Dedifferentiated amniotic fluid mesenchymal stem cell (primary cell): ENCODE measurements at regions not wholly inside any gene's neighbourhood (a gene's known extent, or its start where the extent isn't known, plus 50 kb on each side); places are given as distances from the start of the nearest gene placed in this dataset.

Source experiments
- DNase-seq: peaks from one replicate; pipeline ENCODE4 v3.0.0-alpha.2; 2016; ENCODE audit errors: extremely low spot score

DNA sequence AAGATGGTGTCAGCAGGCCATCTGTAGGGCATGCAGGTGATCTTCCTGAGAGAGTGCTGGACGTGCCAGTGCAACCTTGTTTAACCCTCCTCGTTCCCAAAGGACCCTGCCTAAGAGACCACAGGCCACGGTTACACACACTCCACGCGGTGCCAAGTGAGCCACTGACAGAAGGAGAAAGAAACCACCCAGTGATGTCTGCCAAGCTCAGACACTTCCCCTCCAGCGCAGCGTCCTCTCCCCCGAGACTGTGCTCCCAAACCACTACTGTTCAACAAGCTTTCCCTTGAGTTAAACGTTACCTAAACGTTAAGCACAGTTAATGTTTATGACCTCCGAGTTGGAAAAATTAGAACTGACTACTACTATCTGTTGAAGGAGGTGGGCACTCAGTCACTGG is 119.1 kb upstream of the NCK2 start:
- DNase-seq: no peak

DNA sequence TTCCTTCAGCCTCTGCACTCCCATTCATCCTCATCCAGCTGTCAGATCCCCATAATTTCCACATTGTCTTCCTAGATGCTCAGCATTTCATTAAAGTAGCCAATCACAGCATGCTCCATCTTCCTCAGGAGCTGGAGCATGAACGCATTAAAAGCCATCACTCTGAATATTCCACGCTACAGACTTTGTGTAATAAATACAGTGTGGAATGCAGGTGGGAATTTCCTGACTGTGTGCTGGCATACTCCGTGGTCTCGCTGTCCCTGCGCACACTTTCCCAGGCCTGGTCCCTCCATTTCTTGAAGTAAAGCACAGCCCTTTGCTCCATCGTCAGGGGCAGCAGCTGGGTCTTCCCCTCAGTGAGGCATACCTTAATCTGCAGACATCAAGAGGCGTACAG is 123.7 kb upstream of the NCK2 start:
- DNase-seq: no peak

- DNase-seq: no peak
These were observed 126.4 kb upstream of the NCK2 start for GRCh38 chr2:105618351-105618659.

DNA sequence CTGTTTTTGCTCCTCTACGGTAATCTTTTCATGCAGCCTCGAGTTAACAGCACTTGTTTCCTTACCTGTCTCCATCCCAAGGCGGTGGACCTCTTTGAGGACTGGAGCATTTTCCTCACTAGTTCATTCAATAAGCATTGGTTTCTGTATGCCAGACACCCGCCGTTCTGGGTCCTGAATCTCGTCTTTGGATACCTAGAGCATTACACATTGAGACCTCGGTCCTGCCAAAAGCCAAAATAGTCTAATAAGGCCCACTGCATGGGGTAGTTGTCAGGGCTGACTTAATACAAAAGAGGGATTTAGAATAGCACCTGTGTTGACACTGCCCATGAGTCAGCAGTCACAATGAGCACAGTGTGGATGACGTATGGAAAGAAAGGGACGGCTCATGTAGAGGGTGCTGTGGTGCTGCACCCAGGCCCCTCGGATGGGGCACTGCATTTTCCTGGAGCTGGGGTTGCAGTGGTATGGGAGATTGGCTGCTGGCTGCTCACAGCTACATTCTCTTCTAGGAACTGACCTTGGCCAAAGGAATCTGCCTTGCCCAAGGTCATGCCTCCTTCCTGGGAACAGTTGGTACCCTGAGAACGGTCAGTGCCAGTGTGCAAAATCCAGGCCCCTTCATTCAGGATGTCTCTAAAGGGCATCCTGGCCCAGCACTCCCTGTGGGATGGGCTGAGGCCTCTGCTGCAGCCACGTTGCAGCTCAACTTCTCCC is 126.9 kb upstream of the NCK2 start:
- no peak for DNase-seq

GRCh38 chr2:105615305-105615704 is 129.4 kb upstream of the NCK2 start:
- DNase-seq: no peak

GRCh38 chr2:105611811-105612424 is 132.8 kb upstream of the NCK2 start:
- no peak for DNase-seq

DNA sequence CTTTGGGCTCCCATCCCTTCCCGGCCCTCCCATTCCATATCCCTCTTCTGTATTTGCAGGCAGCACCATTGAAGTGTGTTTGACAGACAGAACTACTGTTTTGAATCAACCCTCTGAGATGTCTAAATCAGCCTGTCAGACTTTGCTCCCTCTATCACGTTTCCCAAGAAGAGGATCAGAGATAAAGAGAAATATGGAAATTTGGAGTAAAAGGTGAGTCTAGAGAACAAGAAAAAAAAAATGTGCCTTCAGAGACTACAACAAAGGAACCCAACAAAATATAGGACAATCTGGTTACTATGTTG is 133.4 kb upstream of the NCK2 start:
- no peak for DNase-seq

DNA sequence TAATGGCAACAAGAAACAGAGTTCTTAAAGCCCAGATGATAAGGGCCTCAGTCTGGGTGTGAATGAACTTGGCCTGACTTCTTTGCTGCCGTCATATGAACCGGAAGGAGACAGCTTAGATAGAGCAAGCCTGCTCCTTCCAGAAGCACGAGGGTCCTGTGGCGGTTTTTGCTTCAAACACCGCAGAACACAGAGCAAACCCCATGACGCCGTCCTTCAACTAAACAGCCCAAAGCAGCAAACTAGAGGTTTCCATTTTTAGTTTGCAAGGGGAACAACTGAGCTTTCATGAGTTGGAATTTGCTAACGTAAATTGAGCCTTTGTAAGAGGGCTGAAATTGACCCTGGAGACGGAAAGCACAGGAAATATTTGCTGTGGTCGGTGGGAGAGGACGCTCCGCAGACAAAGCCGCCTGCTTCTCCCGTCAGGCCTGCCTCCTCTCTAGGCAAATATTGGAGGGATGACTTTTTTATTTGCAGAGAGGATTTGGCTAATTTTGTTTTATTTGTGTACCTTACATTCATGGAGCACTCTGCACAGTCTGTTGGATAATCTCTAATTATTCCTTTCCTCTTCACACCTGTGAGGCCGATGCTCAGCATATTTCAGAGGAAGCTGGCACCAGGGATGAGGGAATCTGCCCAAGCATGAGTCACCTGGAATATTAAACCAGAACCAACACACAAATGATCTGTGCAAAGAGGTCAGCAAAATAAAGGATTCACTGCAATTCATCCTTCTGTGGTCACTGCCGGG is 134.0 kb upstream of the NCK2 start:
- DNase-seq: no peak

GRCh38 chr2:105609746-105610402 is 134.8 kb upstream of the NCK2 start:
- no peak for DNase-seq

GRCh38 chr2:105607920-105608504 is 136.7 kb upstream of the NCK2 start:
- DNase-seq: no peak

GRCh38 chr2:105606081-105606480 is 138.6 kb upstream of the NCK2 start:
- no peak for DNase-seq

DNA sequence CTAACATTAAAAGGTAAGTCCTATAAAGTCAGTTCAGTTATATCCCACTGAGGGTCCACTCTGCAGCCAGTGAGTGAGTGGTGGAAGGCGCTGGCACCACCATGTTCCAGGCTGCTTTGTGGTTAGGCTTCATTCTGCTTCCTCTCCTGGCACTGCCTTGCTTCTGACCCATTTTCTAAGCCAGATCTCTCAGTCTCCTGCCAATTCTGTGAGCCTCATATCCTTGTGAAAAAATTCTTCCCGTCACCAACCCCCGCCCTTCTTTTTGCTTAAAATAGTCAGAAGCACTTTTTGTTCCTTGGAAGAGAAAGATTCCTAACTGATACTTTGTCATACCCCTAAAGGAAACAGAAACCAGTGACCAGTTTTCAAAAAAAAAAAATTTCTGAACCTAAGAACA is 139.8 kb upstream of the NCK2 start:
- peak; percentile 24 for DNase-seq

DNA sequence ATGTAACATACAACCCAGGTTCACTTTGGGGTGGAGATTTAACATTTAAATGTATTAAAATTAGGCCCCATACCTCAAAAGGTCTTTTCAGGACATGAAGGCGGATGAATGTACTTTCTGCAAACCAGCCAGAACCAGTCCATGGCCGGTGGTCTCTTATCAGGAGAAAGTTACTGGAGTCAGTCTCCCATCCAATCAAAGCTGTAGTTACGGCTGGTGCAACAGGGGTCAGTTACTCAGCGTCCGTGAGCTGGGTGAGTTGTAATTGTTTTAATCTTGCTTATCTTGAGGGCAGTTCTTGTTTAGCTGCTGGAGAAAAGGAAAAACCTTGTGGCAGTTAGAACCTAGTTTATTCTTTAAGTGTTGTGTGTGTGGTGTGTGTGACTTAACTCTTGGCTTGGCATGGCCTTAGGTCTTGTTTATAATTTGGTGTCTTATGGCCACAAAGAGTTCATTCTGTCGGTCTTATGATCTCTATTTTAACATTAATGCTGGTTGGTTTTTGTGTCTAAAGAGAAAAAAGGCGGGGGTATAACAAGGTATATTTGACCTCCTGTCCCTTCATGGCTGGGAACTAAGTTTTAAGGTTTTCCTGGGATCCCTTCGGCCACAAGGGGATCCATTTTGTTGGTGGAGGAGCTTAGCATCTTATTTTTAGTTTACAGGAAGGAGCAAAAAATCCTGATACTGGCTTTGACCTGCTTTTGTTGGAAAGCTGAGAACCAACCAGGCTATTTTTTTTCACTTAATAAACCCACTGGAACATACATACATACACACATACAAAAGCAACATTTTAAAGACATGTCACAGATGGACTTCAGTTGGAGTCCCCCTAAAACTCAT is 143.5 kb upstream of the NCK2 start:
- DNase-seq: no peak

GRCh38 chr2:105600602-105600948 is 144.1 kb upstream of the NCK2 start:
- no peak for DNase-seq

- no peak for DNase-seq
These were observed 144.7 kb upstream of the NCK2 start for GRCh38 chr2:105600037-105600442.

DNA sequence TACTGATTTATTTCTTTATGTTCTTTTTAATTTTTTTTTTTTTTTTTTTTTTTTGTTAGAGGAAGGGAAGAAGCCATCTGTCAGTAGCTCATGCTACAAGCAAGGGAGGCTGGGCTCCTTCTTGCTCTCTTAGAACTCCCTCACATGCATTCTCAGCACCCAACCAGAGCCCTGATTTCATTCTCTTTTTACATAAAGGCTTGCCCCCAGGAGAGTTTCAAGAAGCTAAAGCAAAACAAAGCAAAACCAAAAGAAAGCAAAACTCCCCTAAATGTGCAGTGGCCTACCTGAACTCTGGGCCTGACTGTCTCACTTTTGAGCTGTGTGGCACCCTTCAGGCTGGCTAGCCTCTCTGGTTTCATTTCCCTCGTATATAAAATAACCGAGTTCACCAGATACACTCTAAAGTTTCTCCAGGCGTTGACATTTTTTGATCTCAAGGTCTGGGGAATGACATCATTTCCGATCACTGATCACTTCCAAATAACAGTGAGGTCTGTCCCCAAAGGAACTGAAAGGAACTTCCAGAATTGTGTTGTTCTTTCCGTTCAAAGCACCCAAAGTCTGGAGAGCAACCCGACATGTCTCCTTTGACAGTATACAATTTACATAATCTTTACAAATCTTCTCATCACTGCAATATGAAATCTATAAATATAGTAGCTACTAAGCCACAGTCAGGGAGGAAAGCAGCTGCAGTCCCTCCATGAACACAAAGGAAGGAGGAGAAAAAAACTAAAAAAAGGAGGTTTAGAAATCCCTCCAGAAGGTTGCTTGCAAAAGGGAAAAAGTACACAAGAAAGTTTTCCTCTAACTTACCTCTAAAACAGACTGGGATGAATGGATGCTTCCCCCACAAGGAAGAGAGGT is 145.6 kb upstream of the NCK2 start:
- no peak for DNase-seq

GRCh38 chr2:105597806-105598803 is 146.6 kb upstream of the NCK2 start:
- no peak for DNase-seq

DNA sequence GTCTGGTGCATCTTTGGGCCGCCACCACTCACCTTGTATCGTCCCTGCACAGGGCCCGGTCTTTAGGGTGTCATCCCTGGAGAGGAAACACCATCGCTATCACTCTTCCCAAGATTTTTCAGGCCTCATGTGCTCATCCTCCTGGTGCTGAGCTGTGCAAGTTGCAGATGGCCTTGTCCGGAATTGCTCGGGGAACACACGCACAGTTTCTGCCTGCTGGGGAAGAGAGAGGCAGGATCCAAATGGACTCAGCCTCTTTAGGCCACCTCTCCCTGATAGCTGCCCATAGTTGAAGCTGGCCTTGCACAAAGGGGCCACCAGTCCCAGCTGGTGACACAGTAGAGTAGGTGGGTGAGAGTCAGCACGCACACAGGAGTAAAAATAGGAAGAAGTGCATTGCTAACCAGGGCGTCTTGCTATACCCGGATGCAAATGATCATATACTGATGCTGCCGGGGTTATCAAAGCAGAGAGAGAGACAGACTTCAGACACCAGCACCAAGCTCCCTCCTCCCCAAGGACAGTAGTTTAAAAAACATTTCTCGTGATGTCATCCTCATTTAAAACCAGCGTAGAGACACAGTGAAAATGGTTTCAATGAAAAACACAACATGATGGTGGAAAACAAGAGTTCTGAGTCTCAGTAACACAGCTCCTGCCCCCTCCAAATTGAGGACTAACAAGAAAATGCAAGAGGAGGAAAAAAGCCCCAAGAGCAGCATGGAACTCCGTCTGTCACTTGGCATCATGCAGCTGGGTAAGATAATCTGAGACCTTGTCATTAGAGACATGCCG is 147.5 kb upstream of the NCK2 start:
- DNase-seq: no peak
